C1 segment of cervical spinal cord (tissue), 14 donors: ENCODE measurements at regions not wholly inside any gene's neighbourhood (a gene's known extent, or its start where the extent isn't known, plus 50 kb on each side); places are given as distances from the start of the nearest gene placed in this dataset.
A peak's percentile ranks its signal among the peaks of the same experiment; 100 is the strongest.
"Not testable (repeated sequence)": the region's sequence is repeated elsewhere in the genome, so short reads cannot be mapped to it uniquely, and the experiment has no call there.

Experiments used
- DNase-seq, 14 donors: peaks; one replicate each; lab custom pipeline; 2025; lab: John Stamatoyannopoulos, UW

DNA sequence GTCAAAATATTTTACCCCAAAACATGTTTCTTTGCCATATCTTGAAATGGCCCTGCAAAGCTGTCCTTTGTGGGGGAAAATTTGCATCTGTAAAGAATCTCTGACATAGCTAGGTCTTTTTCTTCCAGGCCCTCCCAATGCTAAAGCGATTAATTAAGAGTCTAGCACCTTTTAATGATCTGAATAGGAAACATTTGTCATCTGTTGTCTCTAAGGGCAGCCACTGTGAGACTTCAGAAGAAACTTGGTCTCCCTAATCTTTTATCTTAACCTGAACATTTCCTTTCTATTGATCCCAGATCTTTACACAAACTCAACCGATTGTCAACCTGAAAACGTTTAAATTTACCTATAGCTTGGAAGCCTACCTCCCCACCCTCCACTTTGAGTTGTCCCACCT, 731.6 kb upstream of the AUTS2 start:
- not testable (repeated sequence) for DNase-seq

DNA sequence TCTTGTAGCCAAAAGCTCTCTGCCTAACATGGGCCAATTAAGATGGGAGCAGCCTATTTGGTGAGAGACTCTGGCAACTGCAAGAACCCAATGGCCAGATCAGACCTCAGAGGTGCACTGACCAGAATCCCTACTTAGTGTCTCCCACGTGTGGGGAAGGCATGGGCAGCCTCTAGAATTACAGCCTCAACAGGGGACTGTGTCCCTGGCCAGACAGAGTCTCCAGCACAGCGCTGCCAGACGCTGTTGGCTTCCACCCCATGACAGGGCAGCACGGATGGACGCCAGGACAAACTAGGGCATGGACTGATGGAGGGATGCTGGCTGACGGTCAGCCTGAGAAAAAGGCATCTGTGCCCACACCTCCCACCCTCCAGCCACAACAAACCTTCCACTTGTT, 729.3 kb upstream of the AUTS2 start:
- DNase-seq: peak in 6 of 14 donors; percentile 2 to 45 (median 4)

DNA sequence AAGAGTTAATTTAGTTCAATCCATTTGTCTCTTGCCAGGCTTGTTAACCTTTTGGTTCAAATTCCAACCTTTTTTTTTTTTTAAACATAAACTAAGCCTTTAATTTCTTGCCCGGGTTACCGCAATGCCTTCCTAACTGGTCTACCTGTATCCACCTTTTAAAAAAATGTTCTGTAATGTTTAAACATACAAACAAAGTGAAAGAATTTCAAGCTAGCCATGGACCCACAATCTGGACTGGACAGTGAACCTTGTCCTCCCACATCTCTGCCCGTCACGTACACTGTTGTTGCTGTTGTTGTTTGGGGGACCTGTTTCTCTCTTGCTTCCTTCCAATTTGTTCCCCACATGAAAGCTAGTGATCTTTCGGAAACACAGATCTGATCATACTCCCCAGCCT, 724.7 kb upstream of the AUTS2 start:
- no peak for DNase-seq

DNA sequence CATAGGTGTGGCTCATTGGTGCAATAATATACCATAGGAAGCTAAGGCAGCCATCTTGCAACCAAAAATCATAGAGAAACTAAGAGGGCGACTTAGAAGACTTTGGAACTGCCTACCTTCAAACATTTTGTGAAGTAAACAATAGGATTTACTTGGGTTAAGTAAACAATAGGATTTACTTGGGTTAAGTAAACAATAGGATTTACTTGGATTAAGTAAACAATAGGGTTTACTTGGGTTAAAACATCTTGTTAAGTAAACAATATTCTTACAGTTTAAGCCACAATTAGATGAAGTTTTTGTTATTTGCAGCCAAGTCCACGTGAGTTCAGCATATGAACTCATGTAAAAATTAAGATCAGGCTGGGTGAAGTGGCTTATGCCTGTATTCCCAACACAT, 722.4 kb upstream of the AUTS2 start:
- DNase-seq: no peak

DNA sequence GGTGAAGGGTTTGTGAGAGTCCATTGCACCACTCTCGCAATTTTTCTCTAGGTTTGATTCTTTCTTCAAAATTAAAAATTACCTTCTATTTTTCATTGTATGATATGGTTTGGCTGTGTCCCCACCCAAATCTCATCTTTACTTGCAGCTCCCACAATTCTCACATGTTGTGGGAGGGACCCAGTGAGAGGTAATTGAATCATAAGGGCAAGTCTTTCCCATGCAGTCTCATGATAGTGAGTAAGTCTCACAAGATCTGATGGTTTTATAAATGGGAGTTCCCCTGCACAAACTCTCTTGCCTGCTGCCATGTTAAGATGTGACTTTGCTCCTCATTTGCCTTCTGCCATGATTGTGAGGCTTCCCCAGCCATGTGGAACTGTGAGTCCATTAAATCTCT, 711.2 kb upstream of the AUTS2 start:
- not testable (repeated sequence) for DNase-seq

DNA sequence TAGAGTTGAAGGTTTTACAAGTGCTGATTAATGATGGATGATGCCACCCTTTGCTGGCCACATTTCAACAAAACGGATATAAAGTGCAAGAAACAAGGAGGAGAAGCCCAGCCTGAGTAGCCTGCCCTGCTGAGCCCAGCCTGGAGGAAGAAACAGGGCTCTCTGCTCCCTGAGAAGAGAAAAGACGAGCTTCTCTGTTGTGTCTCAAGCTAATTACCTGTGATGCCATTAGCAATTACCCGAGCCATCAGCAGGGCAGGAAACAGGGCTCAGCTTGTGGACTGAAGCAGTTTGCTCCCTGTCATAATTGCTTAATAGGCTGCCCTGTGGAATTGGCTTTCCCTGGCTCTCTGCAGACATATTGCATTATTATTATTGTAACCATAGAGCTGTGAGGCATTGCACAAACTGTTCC, 709.3 kb upstream of the AUTS2 start:
- no peak for DNase-seq

DNA sequence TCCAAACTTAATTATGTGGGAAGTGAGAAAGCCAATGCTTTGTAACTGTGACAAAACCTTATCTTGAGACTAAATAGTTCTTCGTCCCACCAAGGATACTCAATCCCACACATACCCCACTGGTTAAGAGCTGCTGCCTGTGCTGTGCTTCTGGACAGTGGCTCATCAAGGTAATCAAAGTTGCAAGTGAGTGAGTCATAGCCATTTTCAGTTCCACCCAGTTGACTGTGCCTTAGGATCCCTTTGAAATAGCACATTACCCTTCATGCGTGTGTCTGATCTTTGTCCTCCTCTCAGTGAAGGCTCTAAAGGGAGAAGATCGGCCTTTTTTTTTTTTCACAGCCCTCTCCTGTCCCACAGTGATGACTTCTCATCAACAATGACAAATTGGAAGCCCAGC, 706.0 kb upstream of the AUTS2 start:
- no peak for DNase-seq

DNA sequence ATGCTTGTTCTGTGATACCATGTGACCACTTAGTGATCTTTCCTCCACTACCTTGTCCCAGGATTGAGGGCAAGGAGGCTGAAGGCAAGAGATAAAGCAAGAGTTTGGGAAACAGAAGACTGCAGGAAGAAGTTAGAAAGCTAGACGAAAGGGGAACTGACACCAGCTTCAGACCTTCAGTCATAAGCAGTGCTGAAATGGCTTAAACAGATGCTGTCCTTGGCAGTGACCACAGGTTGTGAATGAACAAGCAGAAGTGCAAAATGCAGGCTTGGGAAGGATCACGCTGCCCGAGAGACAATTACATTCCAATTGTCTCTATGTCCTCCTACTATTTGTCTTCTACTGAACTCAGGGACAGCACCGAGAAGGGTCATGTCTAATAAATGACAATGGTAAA, 704.9 kb upstream of the AUTS2 start:
- DNase-seq: no peak

DNA sequence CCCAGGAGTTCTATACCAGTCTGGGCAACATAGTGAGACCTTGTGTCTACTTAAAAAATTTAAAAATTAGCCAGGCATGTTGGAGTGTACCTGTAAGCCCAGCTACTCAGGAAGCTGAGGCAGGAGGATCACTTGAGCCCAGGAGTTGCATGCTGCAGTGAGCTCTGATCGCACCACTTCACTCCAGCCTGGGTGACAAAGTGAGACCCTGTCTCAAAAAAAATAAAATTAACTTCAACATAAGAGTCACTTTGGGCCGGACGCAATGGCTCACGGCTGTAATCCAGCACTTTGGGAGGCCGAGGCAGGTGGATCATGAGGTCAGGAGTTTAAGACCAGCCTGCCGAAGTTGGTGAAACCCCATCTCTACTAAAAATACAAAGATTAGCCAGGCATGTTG, 699.1 kb upstream of the AUTS2 start:
- not testable (repeated sequence) for DNase-seq

DNA sequence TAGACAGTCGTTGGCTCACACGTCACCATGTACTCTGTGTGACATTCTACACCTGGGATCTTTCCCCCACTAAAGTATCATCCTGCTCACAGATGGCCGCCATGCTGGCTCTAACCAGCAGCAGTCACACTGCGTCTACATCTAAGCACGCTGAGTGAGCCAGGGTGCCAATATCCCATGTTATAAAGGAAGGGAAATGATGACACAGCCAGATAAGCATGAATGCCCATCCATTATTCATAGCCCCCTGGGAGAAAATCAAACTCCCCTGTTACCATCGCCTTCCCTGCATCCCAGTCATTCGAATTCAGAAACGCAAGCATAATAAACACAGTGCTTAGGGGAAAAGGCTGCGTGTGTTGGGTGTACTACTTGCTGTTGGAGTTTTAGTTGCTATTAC, 698.2 kb upstream of the AUTS2 start:
- no peak for DNase-seq

DNA sequence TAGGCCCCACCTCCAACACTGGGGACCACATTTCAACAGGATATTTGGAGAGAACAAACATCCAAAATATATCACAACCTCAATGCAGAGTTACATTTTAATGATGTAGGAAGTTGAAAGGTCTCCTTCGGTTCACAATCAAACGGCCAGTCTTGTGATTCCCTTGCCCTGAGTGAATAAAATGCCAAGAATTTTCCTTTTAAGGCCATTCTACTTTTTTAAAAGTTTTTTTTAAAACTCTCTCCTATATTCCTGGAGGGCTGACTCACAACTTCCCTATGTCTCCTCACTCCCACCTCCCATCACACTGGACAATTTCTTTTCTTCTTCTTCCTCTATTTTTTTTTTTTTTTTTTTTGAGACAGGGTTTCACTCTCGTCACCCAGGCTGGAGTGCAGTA, 693.6 kb upstream of the AUTS2 start:
- no peak for DNase-seq

DNA sequence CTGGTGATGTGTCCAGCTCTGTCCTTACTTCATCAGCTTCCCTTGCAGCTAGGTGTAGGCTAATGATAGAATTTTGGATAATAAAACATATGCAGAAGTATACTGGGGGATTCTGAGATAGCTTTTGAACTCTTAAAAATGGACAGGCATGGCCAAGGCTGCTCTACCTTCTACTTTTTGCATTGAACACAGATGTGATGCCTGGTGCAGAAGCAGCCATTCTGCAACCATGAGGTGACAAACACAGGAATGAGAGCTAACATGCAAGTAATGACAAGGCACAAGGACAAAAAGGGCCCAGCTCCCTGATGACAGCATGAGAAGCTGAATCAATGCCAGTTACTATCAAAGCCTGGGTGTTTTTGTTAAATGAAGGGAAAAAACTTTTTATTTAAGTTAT, 686.5 kb upstream of the AUTS2 start:
- no peak for DNase-seq

DNA sequence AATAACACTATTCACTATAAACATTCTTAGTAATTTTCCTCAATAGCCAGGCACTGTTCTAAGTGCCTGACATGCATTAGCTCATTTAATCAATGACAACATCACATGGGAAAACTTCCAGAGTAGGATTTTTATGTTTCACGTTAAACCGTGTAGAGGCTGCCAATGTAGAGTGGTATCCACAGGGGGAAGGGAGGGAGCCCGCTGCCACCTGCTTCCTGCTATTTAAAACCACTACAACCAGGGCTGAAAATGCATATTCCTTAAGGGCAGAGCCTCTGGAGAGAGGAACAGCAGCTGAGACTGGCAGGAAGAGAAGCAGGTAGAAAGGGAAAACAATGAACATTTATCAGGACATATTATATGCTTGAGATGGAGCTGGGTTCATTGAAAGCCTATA, 684.3 kb upstream of the AUTS2 start:
- no peak for DNase-seq

DNA sequence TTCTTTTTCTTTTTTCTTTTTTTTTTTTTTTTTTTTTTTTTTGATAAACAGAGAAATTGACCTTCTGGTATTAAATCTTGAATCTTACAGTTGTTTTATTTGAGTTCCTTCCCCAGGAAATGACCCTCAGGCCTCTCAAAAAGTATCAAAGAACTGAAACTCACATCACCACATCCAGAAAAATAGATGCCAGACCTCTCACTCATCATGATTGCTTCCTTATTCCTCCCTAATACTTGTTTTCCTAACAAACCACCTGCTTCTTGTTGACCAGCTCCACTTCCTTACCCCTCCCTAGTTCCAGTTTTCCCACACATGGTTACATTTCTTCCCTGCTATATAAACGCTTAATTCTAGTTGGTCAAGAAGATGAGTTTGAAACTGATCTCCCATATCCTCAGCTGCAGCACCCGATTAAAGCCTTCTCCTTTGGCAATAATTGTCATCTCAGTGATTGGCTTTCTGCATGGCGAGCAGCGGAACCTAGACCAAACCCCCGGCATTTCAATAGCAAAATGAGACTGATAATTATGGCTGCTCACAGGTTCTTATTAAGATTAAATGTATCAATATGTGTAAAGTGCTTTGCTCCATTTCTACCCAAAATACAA, 681.1 kb upstream of the AUTS2 start:
- no peak for DNase-seq

DNA sequence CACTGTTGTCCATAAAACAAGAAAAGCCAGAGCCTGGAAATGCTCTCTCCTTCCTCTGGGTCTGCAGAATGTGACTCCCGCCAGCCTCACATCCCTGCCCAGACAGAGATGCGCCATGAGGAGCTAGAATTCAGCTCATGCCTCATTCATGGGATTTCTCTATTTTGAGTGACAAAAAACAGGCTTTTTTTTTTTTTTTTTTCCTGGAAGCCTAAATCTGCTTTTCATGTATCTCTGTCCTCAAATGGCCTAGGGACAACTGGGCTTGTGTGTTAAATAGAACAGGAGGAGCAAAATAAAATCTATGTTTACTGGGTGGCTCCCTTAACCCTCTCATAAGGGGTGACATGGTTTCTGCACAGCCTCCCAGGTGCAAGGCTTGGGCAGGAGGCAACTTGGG, 679.7 kb upstream of the AUTS2 start:
- DNase-seq: no peak

DNA sequence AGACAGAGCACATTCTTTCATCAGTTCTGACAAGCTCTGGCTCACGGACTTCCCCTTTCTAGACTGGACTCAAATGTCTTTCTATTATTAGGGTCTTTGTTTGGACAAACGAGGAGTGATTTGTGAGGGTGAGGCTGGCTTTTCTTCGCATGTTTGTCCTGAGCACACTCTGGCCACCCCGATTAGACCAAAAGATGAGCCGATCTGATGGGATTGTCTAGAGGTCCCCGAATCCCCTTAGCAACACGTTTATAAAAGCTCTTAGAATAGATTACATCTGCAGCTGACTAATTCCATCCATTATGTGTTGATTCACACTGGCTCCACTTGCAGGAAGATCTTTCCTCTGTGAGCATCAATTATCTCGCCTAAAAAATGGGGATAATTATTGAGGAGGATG, 675.4 kb upstream of the AUTS2 start:
- DNase-seq: no peak

DNA sequence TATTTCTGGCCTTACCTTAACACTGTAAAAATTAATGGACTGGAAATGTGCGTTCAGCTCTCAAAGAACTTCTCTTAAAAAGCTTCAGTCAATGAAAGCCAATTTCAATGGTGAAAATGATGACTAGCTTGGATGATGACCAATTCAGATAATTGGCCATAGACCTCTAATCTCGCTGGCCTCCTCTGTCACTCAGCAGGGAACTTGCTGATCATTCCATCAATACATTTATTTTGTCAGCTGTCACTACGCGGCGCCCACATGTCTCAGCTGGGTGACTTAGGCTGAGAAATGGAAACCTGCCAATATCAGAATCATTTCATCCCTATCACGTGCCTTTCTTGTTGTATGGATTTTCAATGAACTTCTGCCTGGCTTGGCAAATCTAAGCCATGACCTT, 673.0 kb upstream of the AUTS2 start:
- no peak for DNase-seq

DNA sequence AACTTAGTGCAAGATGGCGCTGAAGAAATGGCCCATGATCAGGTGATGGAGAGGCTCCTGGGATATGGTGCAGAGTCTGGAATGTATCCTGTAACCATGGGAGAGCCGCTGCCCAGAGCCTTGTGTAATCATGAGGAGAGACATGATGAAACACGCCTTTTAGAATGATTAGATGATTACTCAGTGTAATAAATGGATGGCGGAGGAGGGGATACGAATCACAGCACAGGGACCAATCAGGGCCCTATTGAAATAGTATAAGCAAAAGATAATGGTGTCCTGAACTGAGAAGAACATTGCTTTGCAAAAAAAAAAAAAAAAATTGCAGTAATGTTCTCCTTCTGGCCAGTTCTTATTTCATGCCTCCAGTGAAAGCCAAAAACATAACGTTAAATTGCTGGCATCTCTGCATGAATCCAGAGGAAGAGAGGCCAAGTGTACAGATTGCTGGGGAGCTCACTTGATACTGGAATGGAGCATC, 668.5 kb upstream of the AUTS2 start:
- DNase-seq: peak in 1 of 14 donors; percentile 56

DNA sequence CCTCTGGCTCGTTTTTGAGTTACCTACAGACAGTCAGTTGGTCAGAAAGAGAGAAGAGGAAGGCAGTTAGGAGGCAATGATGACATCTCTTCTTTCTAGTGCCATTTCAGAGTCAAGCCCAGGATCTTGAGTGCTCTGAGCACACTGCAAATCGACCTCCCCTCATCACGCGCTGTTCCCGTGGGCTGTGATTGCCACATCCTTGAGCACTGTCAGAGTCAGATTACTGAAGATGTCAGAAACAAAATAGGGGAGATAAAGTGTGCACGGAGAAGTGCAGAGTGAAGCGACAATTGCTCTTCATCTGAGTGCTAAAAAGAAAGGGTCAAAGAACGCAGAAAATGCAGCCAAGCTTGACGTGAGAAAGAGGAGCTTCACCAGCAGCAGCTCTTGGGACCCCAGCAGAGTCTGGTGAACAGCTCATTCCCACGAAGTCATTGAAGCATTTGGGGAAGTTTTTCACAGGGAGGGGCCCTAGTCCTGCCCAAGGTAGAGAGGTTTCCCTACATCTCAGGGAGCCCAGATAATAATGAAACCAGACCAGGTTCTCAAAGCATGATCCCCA, 661.7 kb upstream of the AUTS2 start:
- no peak for DNase-seq

DNA sequence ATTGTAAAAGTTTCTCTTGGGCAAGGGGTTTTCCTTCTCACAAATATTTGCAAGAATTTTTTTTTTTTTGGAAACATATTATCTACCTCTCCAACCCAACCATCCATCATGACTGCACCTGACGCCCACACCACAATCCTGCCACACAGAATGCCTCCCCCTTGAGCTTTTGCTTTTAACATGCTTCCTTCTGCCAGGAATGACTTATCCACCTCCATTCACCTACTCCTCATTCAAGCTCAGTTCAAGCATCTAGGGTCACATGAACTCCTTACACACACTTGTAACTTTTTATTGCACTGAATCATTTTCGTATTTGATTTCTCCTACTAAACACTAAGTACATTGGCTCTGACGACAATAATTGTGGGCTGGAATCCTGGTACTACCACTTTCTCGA, 660.1 kb upstream of the AUTS2 start:
- no peak for DNase-seq

DNA sequence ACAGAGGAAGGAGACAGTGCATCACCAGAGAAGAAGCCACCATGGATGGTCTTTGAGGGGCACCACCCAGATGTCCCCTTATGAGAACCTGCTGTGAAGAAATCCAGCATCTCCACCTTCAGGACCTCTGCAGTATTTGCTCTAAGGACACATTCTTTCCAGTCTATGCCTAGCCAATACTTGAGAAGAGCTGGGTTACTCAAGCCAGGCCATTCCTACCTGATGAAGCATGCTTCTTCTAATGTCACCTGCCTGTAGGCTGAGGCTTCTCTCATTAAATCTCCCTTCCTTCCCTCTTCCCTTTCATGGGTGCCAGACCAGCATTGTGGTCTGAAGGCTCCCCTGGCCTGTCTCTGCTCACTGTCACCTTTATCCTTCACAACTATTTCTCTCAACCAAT, 654.5 kb upstream of the AUTS2 start:
- DNase-seq: no peak

DNA sequence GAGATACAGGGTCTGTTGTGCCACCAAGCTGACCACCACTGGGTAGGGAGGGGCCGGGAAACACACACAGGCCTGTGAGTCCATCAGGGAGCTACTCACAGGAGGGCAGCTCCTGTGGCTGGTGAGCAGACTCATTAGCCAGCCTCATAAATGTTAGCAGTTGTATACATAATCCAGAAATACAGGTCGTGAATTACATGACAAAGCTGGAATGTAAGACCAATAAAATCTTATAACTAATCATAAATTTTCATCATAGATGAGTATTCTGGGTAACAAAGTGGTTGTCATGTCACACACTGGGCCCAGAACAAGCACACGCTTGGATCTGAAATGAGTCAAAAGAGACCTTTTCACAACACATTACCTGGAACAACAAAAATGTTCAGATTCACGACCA, 642.6 kb upstream of the AUTS2 start:
- DNase-seq: no peak

DNA sequence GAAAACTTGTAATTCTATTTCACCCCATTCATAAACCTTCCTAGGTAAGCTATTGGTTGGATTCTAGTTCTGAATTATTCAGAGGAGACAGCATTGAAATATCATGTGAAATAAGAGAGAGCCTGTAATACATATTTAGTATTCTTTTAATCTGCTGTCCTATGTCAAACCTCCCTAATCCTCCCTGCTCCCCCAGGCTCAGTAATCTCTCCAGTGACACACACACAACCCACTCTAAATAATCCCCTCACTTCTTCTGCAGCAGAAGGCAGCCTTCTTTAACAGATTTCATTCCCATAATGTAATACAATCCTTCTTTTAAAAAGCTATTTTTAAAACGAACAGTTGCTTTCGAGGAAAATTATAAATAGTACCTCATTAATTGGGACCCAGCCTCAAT, 639.7 kb upstream of the AUTS2 start:
- no peak for DNase-seq

DNA sequence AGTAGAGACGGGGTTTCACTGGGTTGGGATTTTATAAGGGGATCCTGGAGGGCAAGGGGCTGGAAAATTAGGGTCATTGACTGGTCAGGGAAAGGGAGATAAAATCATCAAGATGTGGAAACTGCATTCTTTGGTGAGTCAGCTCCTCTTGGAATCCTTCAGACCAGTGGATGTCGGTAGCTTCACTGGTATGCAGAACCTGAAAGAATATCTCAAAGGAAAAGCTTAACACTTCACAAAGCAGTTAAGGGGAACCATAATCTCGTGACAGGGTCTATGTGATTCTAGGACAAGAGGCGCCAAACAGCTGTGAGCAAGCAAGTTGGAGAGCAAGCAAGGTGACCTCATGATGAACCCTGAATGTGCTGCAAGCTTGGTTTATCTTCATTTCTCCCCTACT, 634.7 kb upstream of the AUTS2 start:
- no peak for DNase-seq
